Neural cell (in vitro differentiated cells): ENCODE measurements at regions not wholly inside any gene's neighbourhood (a gene's known extent, or its start where the extent isn't known, plus 50 kb on each side); places are given as distances from the start of the nearest gene placed in this dataset.

Experiments
- H2AFZ ChIP-seq: fragments of 200-600, 300-800 bp; sonication (generic), shearing (Covaris generic); 2 replicates; pipeline ENCODE4 v1.6.0; 2014; ENCODE audit warnings: low read depth, mild to moderate bottlenecking, antibody characterized with exemption, low read length, moderate library complexity
- H3F3A ChIP-seq: fragments of 200-600 bp; shearing (Covaris generic); 2 replicates; pipeline ENCODE4 v1.6.1; 2016; ENCODE audit warnings: mild to moderate bottlenecking, moderate library complexity, mixed read lengths, antibody characterized with exemption, low read length; ENCODE audit not compliant: insufficient read depth, poor library complexity, severe bottlenecking
- H3K27ac ChIP-seq: fragments of 200-600, 300-800 bp; sonication (generic), shearing (Covaris generic); 2 replicates; pipeline ENCODE4 v1.5.1; 2014; ENCODE audit warnings: mild to moderate bottlenecking, low read length, moderate library complexity
- H3K27me3 ChIP-seq: fragments of 300-800, 200-600 bp; sonication (generic), shearing (Covaris generic); 2 replicates; pipeline ENCODE4 v1.6.0; 2014; ENCODE audit warnings: mild to moderate bottlenecking, low read depth, low read length, moderate library complexity; ENCODE audit not compliant: insufficient read depth
- H3K36me3 ChIP-seq: fragments of 300-800, 200-600 bp; sonication (generic), shearing (Covaris generic); 2 replicates; pipeline ENCODE4 v1.5.1; 2014; ENCODE audit warnings: mild to moderate bottlenecking, antibody characterized with exemption, low read length, moderate library complexity; ENCODE audit not compliant: insufficient read depth
- H3K4me2 ChIP-seq: fragments of 300-800, 200-600 bp; sonication (generic), shearing (Covaris generic); 2 replicates; pipeline ENCODE4 v1.6.0; 2014; ENCODE audit warnings: mild to moderate bottlenecking, low read length
- H3K4me3 ChIP-seq: fragments of 300-800, 200-600 bp; sonication (generic), shearing (Covaris generic); 2 replicates; pipeline ENCODE4 v1.5.1; 2014; ENCODE audit warnings: mild to moderate bottlenecking, low read length, moderate library complexity
- H3K79me2 ChIP-seq: fragments of 200-600 bp; shearing (Covaris generic); replicated peaks from 2 replicates; pipeline ENCODE4 v1.6.0; 2014; ENCODE audit warnings: mild to moderate bottlenecking, low read length, moderate library complexity; ENCODE audit not compliant: insufficient read depth
- H3K9ac ChIP-seq: fragments of 300-800, 200-600 bp; sonication (generic), shearing (Covaris generic); 2 replicates; pipeline ENCODE4 v1.6.1; 2016; ENCODE audit warnings: mild to moderate bottlenecking, low read length, mixed read lengths
- H3K9me2 ChIP-seq: fragments of 200-600 bp; shearing (Covaris generic); 2 replicates; pipeline ENCODE4 v1.6.1; 2016; ENCODE audit warnings: mild to moderate bottlenecking, low read length, mixed read lengths; ENCODE audit not compliant: insufficient read depth
- H3K9me3 ChIP-seq: fragments of 200-600, 300-800 bp; sonication (generic), shearing (Covaris generic); 2 replicates; pipeline ENCODE4 v1.6.1; 2016; ENCODE audit warnings: mild to moderate bottlenecking, mixed run types, low read length, moderate library complexity, mixed read lengths
- H4K20me1 ChIP-seq: fragments of 200-600 bp; shearing (Covaris generic); 2 replicates; pipeline ENCODE4 v1.6.1; 2016; ENCODE audit warnings: mild to moderate bottlenecking, mixed run types; ENCODE audit not compliant: insufficient read depth
- CTCF ChIP-seq: fragments of 450-650 bp; IDR thresholded peaks from 2 replicates; pipeline ENCODE4 v1.5.1; 2014; ENCODE audit warnings: antibody characterized with exemption, mild to moderate bottlenecking, moderate library complexity; ENCODE audit not compliant: poor library complexity, severe bottlenecking
- EP300 ChIP-seq: fragments of 450-650 bp; conservative IDR thresholded peaks from 2 replicates; pipeline ENCODE4 v1.6.1; 2014; ENCODE audit warnings: antibody characterized with exemption, mild to moderate bottlenecking, moderate library complexity; ENCODE audit not compliant: poor library complexity, severe bottlenecking
- EZH2 ChIP-seq: fragments of 200-600, 300-800 bp; shearing (Covaris generic), sonication (generic); IDR thresholded peaks from 2 replicates; pipeline ENCODE4 v1.6.1; 2014; ENCODE audit warnings: antibody characterized with exemption, low read length, borderline replicate concordance, mild to moderate bottlenecking; ENCODE audit not compliant: insufficient read depth, poor library complexity, severe bottlenecking
- MXI1 ChIP-seq: fragments of 450-650 bp; conservative IDR thresholded peaks from 2 replicates; pipeline ENCODE4 v1.6.1; 2014; ENCODE audit warnings: antibody characterized with exemption, mild to moderate bottlenecking; ENCODE audit not compliant: poor library complexity, severe bottlenecking
- POLR2AphosphoS5 ChIP-seq: IDR thresholded peaks from 2 replicates; pipeline ENCODE4 v1.6.1; 2012
- RAD21 ChIP-seq: fragments of 450-650 bp; conservative IDR thresholded peaks from 2 replicates; pipeline ENCODE4 v1.6.1; 2014; ENCODE audit warnings: antibody characterized with exemption, mild to moderate bottlenecking, moderate library complexity
- REST ChIP-seq: IDR thresholded peaks from 2 replicates; pipeline ENCODE4 v1.6.1; 2012; ENCODE audit warnings: borderline replicate concordance
- SMC3 ChIP-seq: fragments of 450-650 bp; conservative IDR thresholded peaks from 2 replicates; pipeline ENCODE4 v1.6.1; 2014; ENCODE audit warnings: antibody characterized with exemption, mild to moderate bottlenecking, moderate library complexity; ENCODE audit not compliant: poor library complexity
- TAF1 ChIP-seq: IDR thresholded peaks from 2 replicates; pipeline ENCODE4 v1.6.1; 2012; ENCODE audit warnings: low read depth

DNA sequence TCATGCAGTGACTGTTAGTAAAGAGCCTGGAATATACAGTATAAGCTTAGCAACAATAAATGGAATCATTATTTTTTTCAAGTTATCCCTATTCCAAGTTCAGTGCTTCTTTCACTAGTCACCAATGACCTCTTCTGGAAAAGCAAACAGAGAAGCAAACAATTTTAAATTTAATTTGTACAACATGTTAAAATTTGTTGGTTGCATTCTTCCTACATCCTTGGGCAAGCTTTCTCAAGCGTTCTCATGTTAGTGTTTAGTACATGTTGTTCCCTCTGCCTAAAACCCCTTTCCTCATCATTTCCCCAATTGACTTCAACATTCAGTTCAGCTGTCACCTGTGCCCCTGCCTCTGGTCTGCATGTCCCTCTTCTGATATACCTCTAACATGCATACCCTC lies 123.4 kb downstream of the SEC61B start:
- no peak overlapping the region for H3K4me2 ChIP-seq
- no peaks in the 10 kb centered on the region for H4K20me1 ChIP-seq
- no peak for TF ChIP-seq SMC3
- TF ChIP-seq REST = no peak
- no peak for TF ChIP-seq TAF1
- TF ChIP-seq EP300 = no peak
- no peak for TF ChIP-seq CTCF
- TF ChIP-seq RAD21 = no peak
- no peak for TF ChIP-seq MXI1
- no peak for TF ChIP-seq EZH2
- H3K4me3 ChIP-seq = no peak overlapping the region
- H3F3A ChIP-seq = no peaks in the 10 kb centered on the region
- H3K36me3 ChIP-seq = no peaks in the 10 kb centered on the region
- H3K9ac ChIP-seq = no peak overlapping the region
- no peaks in the 10 kb centered on the region for H3K79me2 ChIP-seq
- H3K9me2 ChIP-seq = no peaks in the 10 kb centered on the region
- H2AFZ ChIP-seq = no peak overlapping the region
- no peak overlapping the region for H3K27ac ChIP-seq
- H3K27me3 ChIP-seq = no peaks in the 10 kb centered on the region
- H3K9me3 ChIP-seq = no peaks in the 10 kb centered on the region

DNA sequence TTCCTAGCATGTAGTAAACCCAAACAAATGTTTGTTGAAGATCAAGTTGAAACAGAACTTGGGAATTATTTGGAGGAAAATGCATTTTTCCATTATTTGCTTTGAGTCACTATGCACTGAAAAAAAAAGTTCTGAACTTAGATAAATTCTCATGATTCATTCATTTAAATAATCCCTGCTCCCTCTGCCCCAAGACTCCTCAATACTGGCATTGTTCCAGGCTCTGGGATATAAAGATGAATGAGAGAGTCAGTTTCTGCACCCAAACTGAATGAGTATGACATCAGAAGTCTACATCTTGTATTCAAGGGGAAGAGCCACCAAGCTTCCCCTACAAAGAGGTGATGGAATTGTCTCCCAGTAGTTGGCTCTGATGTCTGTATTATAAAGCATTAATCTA lies 123.9 kb downstream of the SEC61B start:
- Histone ChIP-seq H3F3A (no peaks in the 10 kb centered on the region), H4K20me1 (no peaks in the 10 kb centered on the region), H3K9me2 (no peaks in the 10 kb centered on the region), H3K27me3 (no peaks in the 10 kb centered on the region), H3K36me3 (no peaks in the 10 kb centered on the region), H3K9me3 (no peaks in the 10 kb centered on the region), H3K27ac (no peak overlapping the region), H3K4me3 (no peak overlapping the region), H3K4me2 (no peak overlapping the region), H3K79me2 (no peaks in the 10 kb centered on the region), H2AFZ (no peak overlapping the region), H3K9ac (no peak overlapping the region)
- TF ChIP-seq REST (no peak), POLR2AphosphoS5 (no peak), RAD21 (no peak), SMC3 (no peak), EZH2 (no peak), TAF1 (no peak), CTCF (no peak), MXI1 (no peak), EP300 (no peak)
